GM12891 (cell line): ENCODE measurements at regions not wholly inside any gene's neighbourhood (a gene's known extent, or its start where the extent isn't known, plus 50 kb on each side); places are given as distances from the start of the nearest gene placed in this dataset.

Source experiments
- PAX5 ChIP-seq: IDR thresholded peaks from 2 replicates; pipeline ENCODE4 v1.6.1; 2011; ENCODE audit warnings: low read length, moderate library complexity, mild to moderate bottlenecking; ENCODE audit not compliant: insufficient read depth, severe bottlenecking
- POLR2A ChIP-seq: IDR thresholded peaks from 2 replicates; pipeline ENCODE4 v1.6.1; 2011; ENCODE audit warnings: low read depth, low read length, control low read depth
- POLR2AphosphoS5 ChIP-seq: IDR thresholded peaks from 2 replicates; pipeline ENCODE4 v1.6.1; 2011; ENCODE audit warnings: low read depth, low read length, control low read depth
- POU2F2 ChIP-seq: IDR thresholded peaks from 2 replicates; pipeline ENCODE4 v1.6.1; 2011; ENCODE audit warnings: low read depth, mild to moderate bottlenecking, control low read depth, low read length, moderate library complexity
- SPI1 ChIP-seq: IDR thresholded peaks from 2 replicates; pipeline ENCODE4 v1.6.1; 2011; ENCODE audit warnings: low read depth, low read length, control low read depth
- TAF1 ChIP-seq: IDR thresholded peaks from 2 replicates; pipeline ENCODE4 v1.6.1; 2011; ENCODE audit warnings: low read depth, low read length, control low read depth

DNA sequence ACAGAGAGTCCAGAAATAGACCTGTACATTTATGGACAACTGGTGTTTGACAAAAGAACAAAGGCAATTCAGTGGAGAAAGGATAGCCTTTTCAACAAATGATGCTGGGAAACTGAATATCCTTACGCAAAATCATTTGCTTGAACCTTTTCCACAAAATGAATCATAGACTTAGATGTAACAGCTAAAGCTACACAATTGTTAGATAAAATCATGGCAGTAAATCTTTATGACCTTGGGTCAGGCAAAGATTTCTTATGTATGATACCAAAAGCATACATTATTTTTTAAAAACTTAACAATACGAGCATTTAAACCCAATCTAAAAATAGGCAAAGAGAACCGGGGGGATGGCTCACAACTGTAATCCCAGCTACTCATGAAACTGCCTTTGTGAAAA is 73.5 kb upstream of the DST start:
- TF ChIP-seq POLR2AphosphoS5, result no peak
- no peak for TF ChIP-seq SPI1
- TF ChIP-seq TAF1, result no peak
- no peak for TF ChIP-seq POLR2A
- no peak for TF ChIP-seq PAX5
- TF ChIP-seq POU2F2, result no peak
